Heart left ventricle (tissue), 16 donors: ENCODE measurements at regions not wholly inside any gene's neighbourhood (a gene's known extent, or its start where the extent isn't known, plus 50 kb on each side); places are given as distances from the start of the nearest gene placed in this dataset.
"Not testable (repeated sequence)": the region's sequence is repeated elsewhere in the genome, so short reads cannot be mapped to it uniquely, and the experiment has no call there.

Source experiments
- ATAC-seq, 4 donors: fragments of 200-7000 bp; cut with Tn5 transposase; one replicate each; pipeline ENCODE4 v1.9.1; 2020 to 2022; ENCODE audit warnings: moderate library complexity in 4 of 4, mild to moderate bottlenecking in 3 of 4, moderate number of reproducible peaks in 1 of 4
- DNase-seq, 5 donors: peaks; one replicate each; pipeline ENCODE4 v3.0.0-alpha.2; 2020
- H3K27ac ChIP-seq, 12 donors: fragments of 200-600 bp; sonication (generic) in 4 of 12; one replicate each; pipeline versions ENCODE4 v1.5.0 to v1.8.0; 2016 to 2022; ENCODE audit warnings: mild to moderate bottlenecking in 2 of 12
- H3K27me3 ChIP-seq, 9 donors: fragments of 200-600 bp; sonication (generic) in 2 of 9; one replicate each; pipeline versions ENCODE4 v1.5.1 to v1.8.0; 2016 to 2022; ENCODE audit warnings: mild to moderate bottlenecking in 3 of 9
- H3K36me3 ChIP-seq, 9 donors: fragments of 200-600 bp; sonication (generic) in 2 of 9; one replicate each; pipeline versions ENCODE4 v1.5.0 to v1.8.0; 2018 to 2022; ENCODE audit warnings: mild to moderate bottlenecking in 2 of 9
- H3K4me1 ChIP-seq, 12 donors: fragments of 200-600 bp; sonication (generic) in 4 of 12; one replicate each; pipeline versions ENCODE4 v1.5.0 to v1.8.0; 2016 to 2022; ENCODE audit warnings: mild to moderate bottlenecking in 3 of 12
- H3K4me3 ChIP-seq, 12 donors: fragments of 200-600 bp; sonication (generic) in 4 of 12; one replicate each; pipeline versions ENCODE4 v1.5.0 to v1.8.0; 2017 to 2022; ENCODE audit warnings: mild to moderate bottlenecking in 9 of 12, moderate library complexity in 4 of 12
- H3K9me3 ChIP-seq, 12 donors: fragments of 200-600 bp; sonication (generic) in 4 of 12; one replicate each; pipeline versions ENCODE4 v1.5.0 to v1.8.0; 2016 to 2022; ENCODE audit warnings: mild to moderate bottlenecking in 1 of 12
- POLR2A ChIP-seq, 2 donors: fragments of 450-650 bp; IDR thresholded peaks; one replicate each; pipeline ENCODE4 v1.6.1; 2017; ENCODE audit warnings: antibody characterized with exemption in 2 of 2, mild to moderate bottlenecking in 2 of 2, moderate library complexity in 2 of 2
- WGBS, 4 donors: extraction: QIAGEN DNeasy Blood & Tissue Kit in 2 of 4; methylation state at CpG; one replicate each; pipeline versions ENCODE4 v1.1.5 to v1.1.7; 2013 to 2018; 5-methylcytosine and 5-hydroxymethylcytosine counted together
- intact Hi-C, 10 donors: fragments of 100-400 bp; cut with DNase I; formaldehyde crosslinking; loops; one replicate each; pipeline versions ENCODE4 v1.11.1 to v1.14.2; 2022
- TF ChIP-seq, protein P1 (sequence below), 12 donors: fragments of 200-600 bp; sonication (generic) in 4 of 12; IDR thresholded peaks; one replicate each; pipeline versions ENCODE4 v1.5.0 to v1.8.0; 2018 to 2022; ENCODE audit warnings: antibody characterized with exemption in 12 of 12, mild to moderate bottlenecking in 5 of 12
- donor health status: ischemic (EF 13 %, LVEDD 7.1; RV severe dilation, severe dysfunction).
- donor health status: healthy with polysubstance abuse.
- donor health status: DM: no; HTN: yes; CAD: no.
- donor health status: DM: no; HTN: no; CAD: no.
- donor health status: ischemic (EF 25% LVEDD 6.9; RV normal size, moderate dysfunction).
- donor health status: ischemic (EF 25% LVEDD 5.7; RV mildly dilated, moderate dysfunction).
- donor health status: healthy.
- donor health status: DM: yes; HTN: yes; CAD: no.
- donor health status: ischemic (EF 35%, LVEDD 5.7; RV mildly dilated, moderate dysfunction).
- donor health status: nonischemic (EF 11% LVEDD 7.7; RV severe dilation, severe dysfunction).
- donor health status: DM: yes; HTN: yes; CAD: no.
- donor health status: PGD.
- donor health status: ischemic (EF 29% LVEDD 5.4; RV normal size, mild dysfunction).
- donor health status: nonischemic (EF 23%, LVEDD 6.1; RV moderate dilation, normal function).

DNA sequence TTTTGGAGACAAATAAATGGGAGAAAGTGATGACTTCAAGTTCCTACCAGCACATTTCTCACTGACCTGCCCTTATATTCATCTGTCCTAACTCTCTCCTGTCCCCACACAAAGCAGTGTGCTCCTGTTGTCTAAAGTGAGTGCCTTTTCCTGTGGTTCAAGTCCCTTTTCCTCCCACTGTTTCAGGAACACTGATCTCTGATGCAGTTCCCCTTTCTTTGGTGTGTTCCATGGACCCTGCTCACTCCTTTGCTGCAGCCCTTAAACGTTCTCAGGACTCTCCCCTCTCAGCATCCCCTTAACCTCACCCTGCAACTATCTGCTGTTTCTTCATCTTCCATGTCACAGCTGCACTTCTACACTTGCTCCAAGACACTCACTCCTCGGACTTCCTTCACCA lies 195.8 kb upstream of the ETV3 start:
- DNase-seq (no peak), ATAC-seq (no peak)
- 47 to 55% (median 50%) methylated on average over 2 of the region's 2 CpGs for WGBS, 4 donors
- H3K9me3 ChIP-seq: no peaks in the 10 kb centered on the region
- TF ChIP-seq POLR2A (IDR thresholded peaks at IDR 0.05): no peak
- TF ChIP-seq, protein P1, sequence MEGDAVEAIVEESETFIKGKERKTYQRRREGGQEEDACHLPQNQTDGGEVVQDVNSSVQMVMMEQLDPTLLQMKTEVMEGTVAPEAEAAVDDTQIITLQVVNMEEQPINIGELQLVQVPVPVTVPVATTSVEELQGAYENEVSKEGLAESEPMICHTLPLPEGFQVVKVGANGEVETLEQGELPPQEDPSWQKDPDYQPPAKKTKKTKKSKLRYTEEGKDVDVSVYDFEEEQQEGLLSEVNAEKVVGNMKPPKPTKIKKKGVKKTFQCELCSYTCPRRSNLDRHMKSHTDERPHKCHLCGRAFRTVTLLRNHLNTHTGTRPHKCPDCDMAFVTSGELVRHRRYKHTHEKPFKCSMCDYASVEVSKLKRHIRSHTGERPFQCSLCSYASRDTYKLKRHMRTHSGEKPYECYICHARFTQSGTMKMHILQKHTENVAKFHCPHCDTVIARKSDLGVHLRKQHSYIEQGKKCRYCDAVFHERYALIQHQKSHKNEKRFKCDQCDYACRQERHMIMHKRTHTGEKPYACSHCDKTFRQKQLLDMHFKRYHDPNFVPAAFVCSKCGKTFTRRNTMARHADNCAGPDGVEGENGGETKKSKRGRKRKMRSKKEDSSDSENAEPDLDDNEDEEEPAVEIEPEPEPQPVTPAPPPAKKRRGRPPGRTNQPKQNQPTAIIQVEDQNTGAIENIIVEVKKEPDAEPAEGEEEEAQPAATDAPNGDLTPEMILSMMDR (IDR thresholded peaks at IDR 0.05): no peak
- peaks cover 0 to 3% (median 0%) of the 10 kb centered on the region in 9 donors for H3K27me3 ChIP-seq
- H3K36me3 ChIP-seq: no peaks in the 10 kb centered on the region
- intact Hi-C loops: no loop called here
- H3K27ac ChIP-seq: no peak overlapping the region
- no peak overlapping the region for H3K4me3 ChIP-seq
- H3K4me1 ChIP-seq: no peaks in the 10 kb centered on the region

GRCh38 chr1:157330177-157330576 lies 192.0 kb upstream of the ETV3 start:
- H3K4me1 ChIP-seq, ATAC-seq, intact Hi-C loops, H3K4me3 ChIP-seq, H3K36me3 ChIP-seq, H3K9me3 ChIP-seq, H3K27me3 ChIP-seq, H3K27ac ChIP-seq, DNase-seq: not testable (repeated sequence)

DNA sequence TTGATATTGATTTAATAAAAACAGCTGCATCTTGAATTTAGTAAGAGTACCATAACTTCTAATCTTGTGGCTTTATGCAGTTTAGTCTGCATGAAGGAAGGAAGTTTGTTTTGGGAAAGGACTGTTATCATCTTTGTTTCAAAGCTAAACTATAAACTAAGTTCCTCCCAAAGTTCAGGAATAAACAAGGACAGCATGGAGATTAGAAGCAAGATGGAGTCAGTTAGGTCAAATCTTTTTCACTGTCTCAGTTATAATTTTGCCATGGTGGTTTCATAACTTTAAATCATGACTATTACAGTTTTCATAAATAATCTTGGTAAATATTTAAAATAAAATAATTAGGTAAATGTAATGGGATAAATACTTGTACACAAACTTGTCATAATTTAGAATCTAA lies 189.9 kb upstream of the ETV3 start:
- H3K4me3 ChIP-seq, H3K4me1 ChIP-seq, H3K36me3 ChIP-seq, H3K27me3 ChIP-seq, ATAC-seq, intact Hi-C loops, H3K27ac ChIP-seq, H3K9me3 ChIP-seq, DNase-seq: not testable (repeated sequence)

DNA sequence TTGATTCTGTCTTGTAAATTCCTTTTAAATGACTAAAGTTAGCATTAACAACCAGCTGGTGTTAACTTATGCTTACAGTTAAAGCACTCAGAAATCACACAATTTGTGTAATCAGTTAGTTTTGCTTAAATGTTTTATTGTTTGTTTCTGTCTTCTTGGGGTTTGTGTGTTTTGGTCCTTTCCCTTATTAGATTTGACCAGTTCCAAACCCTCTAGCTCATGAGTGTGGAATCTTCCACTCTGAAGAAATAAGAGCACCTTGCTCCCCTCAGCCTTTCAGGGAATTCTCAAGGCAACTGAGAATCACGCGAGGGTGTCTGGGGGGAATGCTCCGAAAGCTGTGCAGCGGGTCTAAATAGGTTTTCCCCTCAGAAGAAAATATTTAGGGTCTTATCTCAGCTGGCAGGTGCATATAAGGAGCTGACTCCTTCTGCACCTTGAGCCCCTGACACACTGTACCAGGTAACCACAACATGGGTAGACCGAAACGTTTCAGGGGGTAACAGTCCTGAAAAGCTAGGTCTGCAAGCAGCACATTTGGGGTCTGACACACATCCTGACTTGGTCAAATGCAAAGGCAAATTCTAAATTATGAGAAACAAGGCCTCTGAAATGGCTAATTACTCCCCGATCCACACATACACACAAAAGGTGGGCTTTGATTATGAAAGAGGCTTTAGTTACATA lies 188.1 kb upstream of the ETV3 start:
- Histone ChIP-seq H3K9me3 (peaks cover 0 to 14% (median 0%) of the 10 kb centered on the region in 12 donors), H3K36me3 (no peaks in the 10 kb centered on the region), H3K27ac (no peak overlapping the region), H3K4me3 (no peak overlapping the region), H3K4me1 (no peaks in the 10 kb centered on the region), H3K27me3 (peaks cover 0 to 3% (median 0%) of the 10 kb centered on the region in 9 donors)
- no peak for DNase-seq
- 60 to 70% (median 65%) methylated on average over 7 of the region's 7 CpGs for WGBS, 4 donors
- TF ChIP-seq POLR2A (IDR thresholded peaks at IDR 0.05): no peak
- TF ChIP-seq, protein P1 (IDR thresholded peaks at IDR 0.05): no peak
- intact Hi-C loops: no loop called here
- ATAC-seq: no peak

GRCh38 chr1:157325220-157325619 lies 187.0 kb upstream of the ETV3 start:
- Histone ChIP-seq H3K27me3 (peaks cover 0 to 3% (median 0%) of the 10 kb centered on the region in 9 donors), H3K36me3 (no peaks in the 10 kb centered on the region), H3K4me1 (no peaks in the 10 kb centered on the region), H3K27ac (no peak overlapping the region), H3K4me3 (no peak overlapping the region), H3K9me3 (peaks cover 0 to 25% (median 0%) of the 10 kb centered on the region in 12 donors)
- no peak for DNase-seq
- TF ChIP-seq POLR2A (IDR thresholded peaks at IDR 0.05): no peak
- TF ChIP-seq, protein P1 (IDR thresholded peaks at IDR 0.05): no peak
- ATAC-seq: no peak
- 7 to 20% (median 16%) methylated on average over 1 of the region's 1 CpG for WGBS, 4 donors
- intact Hi-C loops: no loop called here

DNA sequence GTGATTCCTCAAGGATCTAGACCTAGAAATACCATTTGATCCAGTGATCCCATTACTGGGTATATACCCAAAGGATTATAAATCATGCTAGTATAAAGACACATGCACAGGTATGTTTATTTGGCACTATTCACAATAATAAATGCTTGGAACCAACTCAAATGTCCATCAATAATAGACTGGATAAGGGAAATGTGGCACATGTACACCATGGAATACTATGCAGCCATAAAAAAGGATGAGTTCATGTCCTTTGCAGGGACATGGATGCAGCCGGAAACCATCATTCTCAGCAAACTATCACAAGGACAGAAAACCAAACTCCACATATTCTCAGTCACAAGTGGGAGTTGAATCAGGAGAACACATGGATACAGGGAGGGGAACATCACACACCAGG lies 183.8 kb upstream of the ETV3 start:
- WGBS, 4 donors: 45 to 100% (median 94%) methylated on average over 1 of the region's 1 CpG
- H3K4me3 ChIP-seq, H3K4me1 ChIP-seq, ATAC-seq, H3K27ac ChIP-seq, intact Hi-C loops, H3K36me3 ChIP-seq, H3K27me3 ChIP-seq, DNase-seq: not testable (repeated sequence)
- peaks cover 0 to 57% (median 17%) of the 10 kb centered on the region in 12 donors for H3K9me3 ChIP-seq
